Inflammatory macrophage (primary cell): ENCODE measurements at regions not wholly inside any gene's neighbourhood (a gene's known extent, or its start where the extent isn't known, plus 50 kb on each side); places are given as distances from the start of the nearest gene placed in this dataset.
"Not testable (repeated sequence)": the region's sequence is repeated elsewhere in the genome, so short reads cannot be mapped to it uniquely, and the experiment has no call there.

Experiments
- DNase-seq, 2 donors: peaks; one replicate each; pipeline ENCODE4 v3.0.0-alpha.2; 2020 to 2022

DNA sequence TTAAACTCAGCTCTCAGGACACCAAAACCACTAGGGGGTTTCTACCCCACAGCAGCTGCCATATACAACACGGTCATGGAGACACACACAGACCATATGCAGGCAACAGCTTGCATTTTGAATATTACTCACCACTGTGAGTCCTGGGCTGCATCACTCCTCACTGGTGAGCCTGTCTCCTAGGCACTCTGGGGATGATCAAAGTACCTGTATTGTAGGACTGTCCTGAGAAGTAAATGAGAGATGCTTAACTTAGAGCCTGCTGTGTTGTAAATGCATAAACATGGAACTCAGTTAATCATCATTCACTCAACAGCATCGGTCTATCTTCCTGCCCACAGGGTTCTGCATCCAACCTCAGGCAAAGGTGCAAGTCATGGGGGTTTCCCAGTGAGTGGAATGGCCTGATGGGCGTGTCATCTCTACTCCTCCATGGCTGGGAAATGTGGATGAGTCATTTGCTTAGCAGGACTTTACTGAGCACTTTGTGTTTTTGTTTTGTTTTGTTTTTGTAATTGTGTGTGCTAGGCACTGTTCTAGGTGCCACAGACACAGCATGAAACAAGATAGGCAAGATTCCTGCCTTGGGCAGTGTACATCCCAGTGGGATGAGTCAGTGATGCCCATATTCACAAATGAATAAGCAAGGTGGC lies 1141.2 kb upstream of the TMEM132C start:
- no peak for DNase-seq

DNA sequence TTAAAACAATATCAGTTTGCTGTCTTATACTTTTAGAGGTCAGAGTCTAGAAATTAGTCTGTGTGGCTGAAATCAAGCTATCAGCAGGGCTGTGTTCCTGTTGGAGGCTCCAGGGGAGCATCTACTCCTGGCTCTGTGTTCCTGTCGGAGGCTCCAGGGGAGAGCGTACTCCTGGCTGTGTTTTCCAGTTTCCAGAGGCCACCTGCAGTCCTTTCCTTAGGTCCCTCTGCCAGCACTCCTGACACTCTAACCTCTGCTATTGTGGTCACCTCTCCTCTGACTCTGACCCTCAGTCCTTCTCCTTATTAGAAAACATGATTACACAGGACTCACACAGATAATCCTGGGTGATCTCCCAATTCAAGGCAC lies 1140.7 kb upstream of the TMEM132C start:
- no peak for DNase-seq

DNA sequence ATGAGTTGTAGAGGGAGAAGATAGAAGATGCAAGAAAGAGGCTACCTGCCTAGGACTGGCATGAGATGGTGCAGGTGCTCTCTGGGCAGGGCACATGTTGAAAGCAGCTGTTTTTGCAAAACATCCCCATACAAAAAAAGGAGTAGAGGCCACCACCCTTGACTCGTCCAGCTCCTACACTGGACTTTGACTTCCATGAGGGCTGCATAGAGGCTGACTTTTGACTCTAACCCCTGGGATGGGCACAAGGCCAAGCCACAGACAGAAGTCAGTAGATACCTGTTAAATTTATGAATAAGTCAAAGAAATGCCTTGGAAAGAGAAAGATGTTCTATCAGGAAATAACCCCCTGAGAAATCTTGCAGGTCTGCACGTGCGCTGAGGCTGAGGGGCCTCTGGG lies 1139.1 kb upstream of the TMEM132C start:
- DNase-seq: no peak

DNA sequence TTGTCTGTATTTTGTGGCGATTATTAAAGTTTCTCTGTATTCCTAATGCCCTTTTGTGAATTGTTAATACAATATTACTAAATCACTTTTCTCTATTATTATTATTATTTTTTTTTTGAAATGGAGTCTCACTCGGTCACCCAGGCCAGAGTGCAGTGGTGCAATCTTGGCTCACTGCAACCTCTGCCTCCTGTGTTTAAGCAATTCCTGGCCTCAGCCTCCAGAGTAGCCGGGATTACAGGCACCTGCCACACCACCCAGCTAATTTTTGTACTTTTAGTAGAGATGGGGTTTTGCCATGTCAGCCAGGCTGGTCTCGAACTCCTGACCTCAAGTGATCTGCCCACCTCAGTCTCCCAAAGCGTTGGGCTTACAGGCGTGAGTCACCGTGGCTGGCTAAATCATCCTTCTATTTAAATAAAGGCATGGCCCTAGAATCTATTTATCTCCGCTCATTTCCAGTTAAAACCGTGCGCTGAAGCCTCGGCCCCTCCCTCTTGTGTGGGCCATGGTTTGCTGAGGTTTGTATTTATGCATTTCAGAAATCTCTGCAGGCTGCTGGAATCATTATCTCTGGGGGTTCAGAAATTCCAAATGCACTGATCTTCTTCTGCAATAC lies 1136.4 kb upstream of the TMEM132C start:
- no peak for DNase-seq

DNA sequence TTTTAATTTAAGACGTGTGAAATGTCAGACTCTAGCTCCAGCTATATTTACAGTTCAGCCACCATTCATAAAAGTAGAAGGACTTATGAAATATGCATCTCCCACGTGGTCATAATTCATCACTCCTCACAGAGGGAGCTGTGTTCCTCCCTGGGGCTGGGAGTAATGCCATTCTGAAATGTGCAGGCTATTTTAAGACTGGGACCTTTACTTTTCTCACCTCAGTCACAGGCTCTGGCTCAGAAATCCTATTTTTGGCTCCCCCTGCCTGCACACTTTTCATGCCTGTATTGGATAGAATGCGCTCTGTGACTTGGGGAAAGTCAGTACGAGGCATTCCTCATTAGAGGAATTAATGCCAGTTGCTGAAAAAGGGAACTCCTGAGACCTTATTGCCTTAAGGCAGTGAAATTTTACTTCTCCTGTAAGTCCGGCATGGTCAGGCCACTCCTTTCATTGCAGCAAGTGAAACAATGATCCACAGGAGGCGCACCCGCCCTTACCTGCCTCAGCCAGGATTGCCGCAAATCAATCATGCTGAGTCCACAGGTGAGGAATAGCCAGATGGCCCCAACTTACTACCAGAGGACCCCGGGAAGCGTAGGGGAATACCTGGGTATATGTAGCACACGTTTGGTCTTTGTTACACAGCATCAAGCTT lies 1133.2 kb upstream of the TMEM132C start:
- no peak for DNase-seq

DNA sequence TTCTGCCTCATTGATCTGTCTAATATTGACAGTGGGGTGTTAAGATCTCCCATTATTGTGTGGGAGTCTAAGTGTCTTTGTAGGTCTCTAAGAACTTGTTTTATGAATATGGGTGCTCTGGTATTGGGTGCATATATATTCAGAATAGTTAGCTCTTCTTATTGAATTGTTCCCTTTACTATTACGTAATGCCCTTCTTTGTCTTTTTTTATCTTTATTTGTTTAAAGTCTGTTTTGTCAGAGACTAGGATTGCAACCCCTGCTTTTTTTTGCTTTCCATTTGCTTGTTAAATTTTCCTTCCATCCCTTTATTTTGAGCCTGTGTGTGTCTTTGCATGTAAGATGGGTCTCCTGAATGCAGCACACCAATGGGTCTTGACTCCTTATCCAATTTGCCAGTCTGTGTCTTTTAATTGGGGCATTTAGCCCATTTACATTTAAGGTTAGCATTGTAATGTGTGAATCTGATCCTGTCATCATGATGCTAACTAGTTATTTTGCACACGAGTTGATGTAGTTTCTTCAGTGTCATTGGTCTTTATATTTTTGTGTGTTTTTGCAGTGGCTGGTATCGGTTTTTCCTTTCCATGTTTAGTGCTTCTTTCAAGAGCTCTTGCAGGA lies 1126.0 kb upstream of the TMEM132C start:
- not testable (repeated sequence) for DNase-seq

DNA sequence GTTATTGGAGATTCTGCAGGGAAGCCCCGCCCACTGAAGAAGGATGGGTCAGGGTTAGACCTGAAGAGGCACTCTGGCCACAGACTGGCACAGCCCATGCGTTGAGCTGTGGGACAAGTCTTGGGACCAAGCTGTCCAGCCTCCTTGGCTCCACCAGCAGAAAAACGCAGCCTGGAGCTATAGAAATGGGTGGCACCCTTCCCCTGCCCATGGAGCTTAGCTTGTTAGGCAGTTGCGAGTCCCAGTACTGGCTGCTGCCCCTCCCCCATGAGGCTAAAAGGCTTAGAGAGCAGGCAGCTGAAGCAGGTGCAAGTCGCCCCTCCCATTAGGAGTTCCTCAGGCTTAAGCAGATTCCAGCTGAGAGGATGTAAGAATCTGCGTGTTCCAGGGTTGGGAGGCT lies 1124.0 kb upstream of the TMEM132C start:
- no peak for DNase-seq

DNA sequence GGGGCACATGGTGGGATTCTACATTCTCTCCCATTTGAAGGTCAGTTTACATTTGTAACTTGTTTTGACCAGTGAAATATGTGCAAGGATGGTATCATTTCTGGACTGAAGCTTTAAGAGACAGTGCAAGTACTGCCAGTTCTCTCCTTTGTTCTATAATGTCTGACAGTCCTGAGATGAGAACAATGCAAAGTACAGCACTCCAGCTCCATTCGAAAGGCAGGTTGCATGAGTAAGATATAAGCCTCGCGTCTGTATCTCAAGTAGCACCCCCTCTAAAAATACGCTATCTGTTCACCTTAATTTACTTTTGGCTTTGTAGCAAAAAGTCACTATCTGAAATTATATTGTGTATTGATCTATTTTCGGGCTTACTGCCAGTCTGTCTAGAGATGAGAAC lies 1122.2 kb upstream of the TMEM132C start:
- no peak for DNase-seq

DNA sequence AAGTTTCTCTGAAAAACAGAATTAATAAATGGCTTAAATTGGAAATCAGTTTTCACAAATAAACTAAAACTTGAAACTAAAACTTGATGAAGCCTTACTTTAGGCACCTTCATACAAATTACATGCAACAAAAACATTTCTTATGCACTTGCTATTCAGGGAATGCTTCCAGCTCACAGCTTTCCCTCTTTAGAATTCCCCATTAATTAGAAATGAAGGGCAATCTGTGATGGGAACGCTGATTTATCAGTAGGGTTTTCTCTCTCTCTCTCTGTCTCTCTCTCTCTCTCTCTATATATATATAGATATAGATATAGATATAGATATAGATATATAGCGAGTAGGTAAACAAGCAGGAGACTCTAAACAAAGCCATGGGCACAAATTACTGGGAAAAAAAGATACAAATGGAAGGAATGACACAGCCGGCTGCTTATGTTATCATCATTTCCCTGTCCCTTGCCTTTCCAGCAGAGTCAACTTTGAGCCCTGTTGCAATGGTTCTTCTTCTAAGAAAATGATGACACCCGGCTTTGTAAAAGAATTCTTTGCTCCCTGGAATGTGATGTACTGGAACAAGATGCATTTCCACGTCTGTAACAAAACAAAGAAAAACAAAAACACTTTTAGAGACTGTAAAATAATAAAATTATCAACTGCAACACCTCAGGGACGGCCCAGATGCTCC lies 1121.6 kb upstream of the TMEM132C start:
- DNase-seq: no peak

DNA sequence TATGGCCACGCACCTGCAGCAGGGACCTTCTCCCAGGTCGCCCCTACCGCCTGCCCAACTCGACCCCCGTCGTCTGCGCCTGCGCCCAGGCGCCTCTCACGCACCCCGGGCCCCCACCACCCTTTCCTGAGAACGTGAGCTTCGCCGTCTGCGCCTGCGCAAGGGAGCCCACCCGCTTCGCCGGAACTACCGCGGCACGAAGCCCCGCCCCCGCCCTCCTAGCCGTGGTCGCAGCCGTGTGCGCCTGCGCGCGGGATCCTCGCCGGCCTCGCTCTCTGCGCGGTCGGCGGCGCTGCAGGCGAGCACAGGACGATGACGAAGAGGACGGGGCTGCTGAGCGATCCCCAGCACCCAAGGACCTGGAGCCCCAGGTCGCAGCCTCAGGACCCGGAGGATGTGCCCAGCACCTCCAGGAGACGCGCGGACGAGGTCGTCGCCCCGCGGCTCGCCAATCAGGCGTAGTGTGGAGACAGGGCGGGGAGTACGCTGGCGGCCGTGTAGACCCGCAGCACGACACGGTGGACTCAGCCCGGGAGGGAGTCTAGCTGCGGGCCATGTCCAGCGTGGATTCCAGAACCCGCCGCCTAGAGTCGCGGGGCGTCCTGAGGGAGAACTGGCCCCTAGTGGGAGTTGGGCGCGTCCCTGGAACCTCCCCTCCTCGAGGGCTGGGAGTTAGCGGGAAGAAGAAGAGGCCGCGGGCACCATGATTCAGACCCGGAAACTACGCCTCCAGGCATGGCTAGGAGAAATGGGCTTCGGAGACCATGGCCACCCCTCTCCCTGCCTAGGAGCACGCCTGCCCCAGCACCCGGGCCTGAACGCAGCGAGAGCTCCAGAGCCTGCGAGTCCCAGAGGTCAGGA lies 1120.8 kb upstream of the TMEM132C start:
- DNase-seq: peak in 1 of 2 donors; percentile 11

DNA sequence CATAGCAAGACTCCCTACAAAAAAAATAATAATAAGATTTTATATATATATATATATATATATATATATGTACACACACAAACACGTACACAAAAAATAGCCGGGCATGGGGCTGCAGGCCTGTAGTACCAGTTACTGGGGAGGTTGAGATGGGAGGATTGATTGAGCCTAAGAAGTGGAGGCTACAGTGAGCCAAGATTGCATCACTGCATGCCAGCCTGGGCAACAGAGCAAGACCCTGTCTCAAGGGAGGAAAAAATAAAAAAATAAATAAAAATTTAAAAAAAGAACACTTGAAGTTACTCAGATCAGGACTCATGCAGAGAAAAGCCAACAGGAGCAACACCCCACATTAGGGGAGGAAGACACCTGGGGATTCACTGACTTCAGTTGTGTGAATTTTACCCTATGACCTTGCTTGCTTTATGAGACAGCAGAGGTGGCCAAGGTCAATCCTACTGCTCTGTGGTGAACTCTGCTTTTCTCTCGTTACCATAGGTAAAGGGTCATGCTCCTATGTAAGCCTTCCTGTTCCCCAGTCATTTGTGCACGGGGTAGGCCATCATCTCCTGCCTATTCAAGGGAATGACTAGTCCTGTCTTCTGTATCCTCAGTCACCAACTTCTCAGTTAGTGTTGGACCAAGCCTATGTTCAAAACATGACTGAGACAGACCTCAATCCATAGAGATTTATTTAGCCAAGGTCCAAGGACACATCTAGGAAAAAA lies 1119.8 kb upstream of the TMEM132C start:
- no peak for DNase-seq

DNA sequence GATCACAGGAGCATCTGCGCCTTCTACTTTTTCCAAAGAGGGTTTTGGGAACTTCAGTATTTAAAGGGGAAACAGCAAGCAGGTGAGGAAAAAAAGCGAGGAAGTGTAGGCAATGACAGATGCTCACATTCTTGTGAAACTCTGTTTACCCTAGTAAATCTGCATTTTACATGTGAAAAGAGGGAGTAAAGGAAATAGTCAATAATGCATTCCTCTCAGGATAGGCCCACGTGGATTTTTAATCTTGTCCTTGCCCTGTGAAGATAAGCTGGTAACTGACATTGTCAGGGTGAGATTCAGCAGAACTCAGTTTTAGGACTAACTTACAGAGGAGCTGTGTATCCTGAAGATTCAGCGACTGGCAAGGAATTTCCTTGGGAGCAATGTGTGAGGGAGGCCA lies 1119.2 kb upstream of the TMEM132C start:
- DNase-seq: no peak

DNA sequence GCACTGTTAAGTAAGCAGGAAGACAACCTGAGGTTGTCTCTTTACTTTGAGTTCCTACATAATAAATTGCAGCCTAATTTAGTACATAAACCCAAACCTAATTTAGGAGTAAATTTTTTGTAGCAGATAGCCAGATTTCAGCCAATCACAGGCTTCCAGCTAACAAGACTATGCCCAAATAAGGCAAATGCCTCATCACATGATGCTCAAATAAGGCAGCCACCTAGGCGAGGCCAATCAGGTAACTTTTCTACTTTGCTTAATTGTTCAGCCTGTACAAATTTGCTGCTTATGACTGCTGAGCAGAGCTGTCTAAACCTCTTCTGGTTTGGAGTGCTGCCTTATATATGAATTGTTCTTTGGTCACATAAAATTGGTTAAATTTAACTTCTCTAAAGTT lies 1118.7 kb upstream of the TMEM132C start:
- DNase-seq: no peak

DNA sequence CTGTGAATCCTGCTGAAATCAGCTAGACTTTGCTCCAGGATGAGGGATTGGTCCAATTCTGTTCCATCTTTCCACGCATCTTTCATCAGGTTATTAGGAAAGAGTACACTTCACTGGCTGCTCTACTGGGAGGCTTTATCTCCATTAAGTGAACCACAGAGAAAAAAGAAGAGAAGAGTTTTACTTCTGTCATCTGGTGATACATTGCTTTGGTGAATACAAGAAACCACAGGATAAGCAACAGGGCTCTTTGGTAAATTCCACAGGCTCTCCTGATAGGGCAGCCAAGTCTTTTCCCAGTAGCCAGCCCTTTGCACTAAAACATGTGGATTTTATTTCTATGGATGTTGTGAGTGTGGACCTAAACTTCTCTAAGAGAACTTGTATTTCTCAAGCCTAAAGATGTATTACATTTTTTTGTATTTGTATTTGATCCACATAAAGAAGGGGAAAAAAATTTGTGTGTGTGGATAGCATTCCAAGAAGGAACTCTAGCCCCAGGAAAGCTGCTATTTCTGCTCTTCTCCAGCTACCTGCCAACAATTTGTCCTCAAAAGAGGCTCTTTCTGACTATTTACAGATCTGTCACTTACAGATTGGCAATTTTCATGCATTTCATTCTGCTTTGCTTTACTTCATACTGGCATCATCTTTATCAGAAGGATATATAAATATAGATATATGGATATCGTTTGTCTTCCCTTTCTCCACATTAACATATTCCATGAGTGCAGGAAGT lies 1117.6 kb upstream of the TMEM132C start:
- DNase-seq: no peak

DNA sequence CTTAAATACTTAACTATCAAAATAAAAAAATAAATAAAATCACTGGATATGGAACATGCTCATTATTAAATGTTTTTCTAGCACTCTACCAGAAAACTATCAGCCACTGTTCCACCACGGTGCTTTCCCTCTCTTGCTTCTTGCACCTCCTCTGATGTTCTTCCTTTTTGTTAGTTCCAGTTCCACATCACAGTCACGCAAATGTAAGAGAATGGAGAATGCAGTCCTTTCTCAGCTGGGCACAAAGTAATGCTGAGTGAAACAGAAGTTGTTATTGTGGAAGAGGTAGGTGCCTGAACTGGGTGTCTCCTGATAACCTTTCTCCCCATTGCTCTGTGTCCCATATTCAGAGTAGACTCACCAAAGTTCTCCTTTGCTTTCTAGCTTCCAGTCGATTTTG lies 1116.9 kb upstream of the TMEM132C start:
- DNase-seq: peak in 1 of 2 donors; percentile 13

DNA sequence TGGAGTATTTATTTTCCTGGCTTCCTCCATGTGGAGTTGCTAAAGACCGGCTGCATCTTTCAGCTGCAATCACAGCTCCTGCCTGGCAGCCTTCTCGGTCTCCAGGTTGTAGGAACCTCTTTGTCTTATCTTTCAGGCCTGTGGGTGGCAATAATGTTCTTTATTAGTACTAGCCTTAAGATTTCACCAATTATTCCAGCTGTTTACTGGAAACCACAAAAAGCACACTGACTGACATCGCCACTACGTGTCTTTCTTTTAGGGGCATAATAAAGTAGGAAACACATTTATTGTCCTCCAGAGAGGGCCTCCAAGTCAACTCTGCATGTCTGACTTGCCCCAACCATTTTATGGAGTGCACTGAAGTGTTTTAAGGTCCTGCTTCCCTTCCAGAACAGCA lies 1116.5 kb upstream of the TMEM132C start:
- DNase-seq: no peak

DNA sequence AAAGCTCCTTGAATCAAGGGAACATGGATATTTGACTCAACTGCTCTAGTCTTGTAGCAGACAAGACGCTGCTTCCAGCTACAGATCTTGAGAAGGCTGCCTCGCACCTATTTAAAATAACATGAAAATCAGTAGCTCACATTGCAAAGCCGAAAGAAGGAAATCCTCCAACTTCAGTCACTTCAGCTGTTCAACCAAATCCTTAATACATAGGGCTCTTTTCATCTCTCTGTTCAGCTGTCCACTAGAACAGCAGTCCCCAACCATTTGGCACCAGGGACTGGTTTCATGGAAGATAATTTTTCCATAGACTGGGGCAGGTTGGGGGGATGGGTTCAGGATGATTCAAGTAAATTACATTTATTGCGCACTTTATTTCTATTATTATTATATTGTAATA lies 1116.0 kb upstream of the TMEM132C start:
- no peak for DNase-seq

DNA sequence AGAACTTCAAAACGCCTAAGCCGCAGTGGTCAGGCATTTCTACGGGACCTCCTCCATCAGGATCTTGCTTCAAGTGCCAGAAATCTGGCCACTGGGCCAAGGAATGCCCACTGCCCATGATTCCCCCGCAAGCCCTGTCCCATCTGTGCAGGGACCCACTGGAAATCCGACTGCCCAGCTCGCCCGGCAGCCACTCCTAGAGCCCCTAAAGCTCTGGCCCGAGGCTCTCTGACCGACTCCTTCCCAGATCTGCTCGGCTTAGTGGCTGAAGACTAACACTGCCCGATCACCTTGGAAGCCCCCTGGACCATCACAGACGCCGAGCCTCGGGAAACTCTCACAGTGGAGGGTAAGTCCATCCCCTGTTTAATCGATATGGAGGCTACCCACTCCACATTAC lies 1113.0 kb upstream of the TMEM132C start:
- DNase-seq: no peak

DNA sequence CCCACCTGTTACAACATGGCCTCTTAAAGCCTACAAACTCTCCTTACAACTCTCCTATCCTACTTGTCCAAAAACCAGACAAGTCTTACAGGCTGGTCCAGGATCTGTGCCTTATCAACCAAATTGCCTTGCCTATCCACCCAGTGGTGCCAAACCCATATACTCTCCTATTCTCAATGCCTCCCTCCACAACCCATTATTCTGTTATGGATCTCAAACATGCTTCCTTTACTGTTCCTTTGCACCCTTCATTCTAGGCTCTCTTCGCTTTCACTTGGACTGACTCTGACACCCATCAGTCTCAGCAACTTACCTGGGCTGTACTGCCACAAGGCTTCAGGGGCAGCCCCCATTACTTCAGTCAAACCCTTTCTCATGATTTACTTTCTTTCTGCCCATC lies 1112.1 kb upstream of the TMEM132C start:
- not testable (repeated sequence) for DNase-seq

DNA sequence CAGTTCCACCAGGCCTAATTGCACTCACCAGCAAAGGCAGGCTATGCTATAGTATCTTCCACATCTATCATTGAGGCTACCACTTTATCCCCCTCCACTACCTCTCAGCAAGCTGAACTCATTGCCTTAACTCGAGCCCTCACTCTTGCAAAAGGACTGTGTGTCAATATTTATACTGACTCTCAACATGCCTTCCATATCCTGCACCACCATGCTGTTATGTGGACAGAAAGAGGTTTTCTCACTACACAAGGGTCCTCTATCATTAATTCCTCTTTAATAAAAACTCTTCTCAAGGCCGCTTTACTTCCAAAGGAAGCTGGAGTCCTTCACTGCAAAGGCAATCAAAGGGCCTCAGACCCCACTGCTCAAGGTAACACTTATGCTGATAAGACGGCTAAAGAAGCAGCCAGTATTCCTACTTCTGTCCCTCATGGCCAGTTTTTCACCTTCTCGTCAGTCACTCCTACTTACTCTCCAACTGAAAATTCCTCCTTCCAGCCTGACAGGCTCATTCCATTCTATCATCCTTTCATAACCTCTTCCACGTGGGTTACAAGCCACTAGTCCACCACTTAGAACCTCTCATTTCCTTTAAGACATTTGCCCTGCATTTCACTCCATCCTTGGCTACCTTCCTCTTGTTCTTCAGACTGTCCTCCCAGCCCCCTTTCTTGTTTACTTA lies 1110.9 kb upstream of the TMEM132C start:
- not testable (repeated sequence) for DNase-seq
